MV-4-11 (cell line): ENCODE measurements at regions not wholly inside any gene's neighbourhood (a gene's known extent, or its start where the extent isn't known, plus 50 kb on each side); places are given as distances from the start of the nearest gene placed in this dataset.
"Not testable (repeated sequence)": the region's sequence is repeated elsewhere in the genome, so short reads cannot be mapped to it uniquely, and the experiment has no call there.

Experiments used
- DNase-seq: peaks from one replicate; lab custom pipeline; 2025; lab: John Stamatoyannopoulos, UW

GRCh38 chrX:14351611-14352303 lies 177.6 kb upstream of the GLRA2 start:
- peak; percentile 37 for DNase-seq

GRCh38 chrX:14347523-14347922 lies 181.8 kb upstream of the GLRA2 start:
- DNase-seq: no peak

- DNase-seq: no peak
Observed at GRCh38 chrX:14344172-14344940, 185.0 kb upstream of the GLRA2 start.

DNA sequence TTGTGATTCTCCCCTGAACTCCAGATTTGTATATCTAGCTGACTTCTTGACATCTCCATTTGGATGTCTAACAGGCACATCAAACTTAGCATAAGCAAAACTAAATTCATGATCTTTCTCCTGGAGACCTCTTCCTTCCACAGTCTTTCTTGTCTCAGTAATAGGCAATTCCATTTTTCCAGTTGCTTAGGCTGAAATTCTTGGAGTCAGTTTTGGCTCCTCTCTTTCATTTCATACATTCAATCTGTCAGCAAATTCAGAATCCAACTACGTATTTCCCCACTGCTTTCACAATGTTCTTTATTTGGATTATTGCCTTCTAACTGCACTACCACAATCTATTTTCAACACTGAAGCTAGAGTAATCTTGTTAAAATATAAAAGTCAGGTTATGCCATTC lies 219.9 kb upstream of the GLRA2 start:
- DNase-seq: no peak

GRCh38 chrX:14308976-14309375 lies 220.4 kb upstream of the GLRA2 start:
- DNase-seq: not testable (repeated sequence)

- no peak for DNase-seq
Observed at GRCh38 chrX:14303891-14304290, 225.4 kb upstream of the GLRA2 start.

DNA sequence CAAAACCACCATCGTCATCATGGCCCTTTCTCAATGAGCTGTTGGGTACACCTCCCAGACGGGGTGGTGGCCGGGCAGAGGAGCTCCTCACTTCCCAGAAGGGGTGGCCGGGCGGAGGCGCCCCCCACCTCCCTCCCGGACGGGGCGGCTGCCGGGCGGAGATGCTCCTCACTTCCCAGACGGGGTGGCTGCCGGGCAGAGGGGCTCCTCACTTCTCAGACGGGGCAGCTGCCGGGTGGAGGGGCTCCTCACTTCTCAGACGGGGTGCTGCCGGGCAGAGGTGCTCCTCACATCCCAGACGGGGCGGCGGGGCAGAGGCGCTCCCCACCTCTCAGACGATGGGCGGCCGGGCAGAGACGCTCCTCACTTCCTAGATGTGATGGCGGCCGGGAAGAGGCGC lies 226.8 kb upstream of the GLRA2 start:
- DNase-seq: not testable (repeated sequence)

DNA sequence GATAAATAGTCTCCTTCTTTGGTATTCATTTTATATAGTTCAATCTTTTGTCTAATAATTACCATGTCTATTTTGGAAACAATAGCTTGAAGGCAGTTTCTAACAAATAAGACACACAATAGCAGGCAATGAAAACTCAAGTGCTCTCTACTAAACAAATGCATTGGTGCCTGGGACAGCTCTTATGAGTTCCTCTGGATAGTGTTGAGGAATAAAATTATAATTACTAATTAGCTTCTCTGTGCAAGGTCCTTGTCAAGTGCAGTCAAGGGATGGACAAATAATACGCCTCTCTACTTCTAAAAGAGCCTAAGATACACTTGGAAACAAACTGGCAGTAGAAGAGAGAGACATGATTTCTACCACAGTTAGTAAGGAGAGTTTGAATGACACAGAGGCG lies 229.0 kb upstream of the GLRA2 start:
- DNase-seq: no peak

GRCh38 chrX:14295426-14295825 lies 233.9 kb upstream of the GLRA2 start:
- DNase-seq: no peak

- DNase-seq: no peak
Observed at GRCh38 chrX:14291666-14292500, 237.5 kb upstream of the GLRA2 start.

- no peak for DNase-seq
Observed at GRCh38 chrX:14290335-14290734, 239.0 kb upstream of the GLRA2 start.

DNA sequence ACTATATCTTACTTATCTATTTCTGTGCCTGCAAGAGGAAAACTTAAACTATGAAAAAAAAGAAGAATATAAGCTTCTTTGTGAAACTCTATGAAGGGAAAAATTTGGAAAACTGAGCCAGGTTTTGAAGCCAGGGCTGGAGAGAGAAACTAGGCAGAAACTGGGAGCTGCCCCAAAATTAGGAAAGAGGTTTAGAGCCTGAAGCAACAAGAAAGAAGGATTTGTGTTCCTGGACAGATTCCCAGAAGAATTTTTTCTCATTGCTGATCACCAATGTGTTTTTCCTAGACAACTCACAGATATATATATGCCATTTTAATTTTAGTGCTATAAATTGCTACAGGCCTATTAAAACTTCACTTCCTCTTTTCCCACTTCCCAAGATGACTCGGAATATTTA lies 245.0 kb upstream of the GEMIN8 start:
- no peak for DNase-seq

DNA sequence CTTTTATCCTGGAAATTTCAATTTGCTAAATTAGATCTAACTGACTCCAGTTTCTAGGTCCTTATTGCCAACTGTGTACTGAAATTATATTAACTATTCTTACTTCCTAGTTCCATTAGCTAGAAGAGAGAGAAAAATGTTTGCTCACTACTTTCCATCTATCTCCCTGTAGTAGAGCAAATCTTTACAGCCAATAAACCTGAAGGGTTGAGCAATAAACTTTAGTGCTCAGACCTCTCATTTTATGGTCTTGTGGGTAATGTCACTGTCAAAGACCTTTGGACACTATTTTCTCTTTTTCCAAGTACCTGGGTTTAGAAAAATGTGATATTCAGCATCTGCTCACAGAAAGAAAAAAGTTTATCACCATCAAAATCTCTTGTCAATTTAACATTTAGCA lies 237.5 kb upstream of the GEMIN8 start:
- no peak for DNase-seq

DNA sequence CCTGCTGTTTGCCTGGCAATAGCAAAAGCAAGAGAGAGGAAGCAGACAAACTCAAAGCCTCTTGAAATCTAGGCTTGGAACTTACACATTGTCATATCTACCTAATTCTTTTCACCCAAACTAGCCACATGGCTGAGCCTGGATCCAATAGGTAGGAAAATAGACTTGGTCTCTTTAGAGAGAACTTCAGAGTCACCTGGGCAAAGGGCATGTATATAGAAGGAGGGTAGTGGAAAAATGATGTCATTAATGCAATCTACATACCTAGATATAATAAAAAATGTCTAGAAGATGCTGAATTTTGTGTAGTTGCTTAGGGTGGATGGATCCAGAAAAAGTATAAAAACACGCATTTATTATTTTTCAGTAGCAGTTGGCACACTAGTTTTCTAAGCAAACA lies 237.0 kb upstream of the GEMIN8 start:
- DNase-seq: no peak

GRCh38 chrX:14243823-14244222 lies 214.1 kb upstream of the GEMIN8 start:
- DNase-seq: no peak

DNA sequence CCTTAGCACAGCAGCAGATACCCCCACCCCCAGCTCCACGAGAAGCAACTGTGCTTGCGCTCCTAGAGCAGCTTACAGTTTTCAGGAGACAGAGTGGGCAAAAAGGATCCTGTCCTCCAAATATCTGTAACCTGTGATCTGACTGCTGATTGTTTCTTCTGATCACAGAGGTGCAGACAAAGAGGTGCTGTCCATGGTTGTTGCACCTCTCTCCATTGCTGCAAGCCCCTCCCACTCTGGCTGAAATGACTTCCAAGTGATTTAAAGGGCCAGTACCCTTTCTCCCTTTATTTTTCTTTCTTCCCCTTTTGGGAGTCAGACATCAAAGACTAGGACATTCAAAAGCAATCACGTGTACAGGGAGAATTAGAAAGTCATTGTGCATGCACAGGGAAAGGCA lies 205.3 kb upstream of the GEMIN8 start:
- DNase-seq: no peak

- no peak for DNase-seq
Observed at GRCh38 chrX:14232688-14233087, 203.0 kb upstream of the GEMIN8 start.

- DNase-seq: no peak
Observed at GRCh38 chrX:14228611-14229010, 198.9 kb upstream of the GEMIN8 start.

DNA sequence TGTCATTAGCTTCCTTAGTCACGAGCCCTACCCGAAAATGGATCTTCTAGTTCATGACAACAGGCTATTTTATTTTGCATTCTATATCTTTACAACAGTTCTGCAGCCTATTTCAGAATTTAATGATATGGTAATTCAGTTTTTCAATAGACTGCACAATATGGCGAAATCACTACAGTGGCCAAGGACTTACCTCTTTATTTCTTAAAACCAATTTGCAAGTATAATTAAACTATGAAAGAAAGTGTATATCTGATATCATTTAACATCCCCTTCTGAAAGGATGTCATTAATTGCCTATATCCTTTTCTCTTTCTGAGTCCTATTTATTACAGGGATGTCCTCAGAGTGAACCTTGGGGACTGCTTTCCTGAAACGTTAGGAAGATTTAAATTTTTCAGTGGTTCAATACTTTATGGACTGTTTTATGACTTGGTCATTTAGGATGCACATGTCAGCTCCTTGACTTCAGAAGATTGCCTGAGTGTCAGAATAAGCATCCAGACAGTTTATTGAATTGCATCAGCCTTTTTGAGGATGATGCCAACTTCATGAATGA lies 190.8 kb upstream of the GEMIN8 start:
- no peak for DNase-seq

GRCh38 chrX:14209034-14209433 lies 179.3 kb upstream of the GEMIN8 start:
- DNase-seq: no peak

DNA sequence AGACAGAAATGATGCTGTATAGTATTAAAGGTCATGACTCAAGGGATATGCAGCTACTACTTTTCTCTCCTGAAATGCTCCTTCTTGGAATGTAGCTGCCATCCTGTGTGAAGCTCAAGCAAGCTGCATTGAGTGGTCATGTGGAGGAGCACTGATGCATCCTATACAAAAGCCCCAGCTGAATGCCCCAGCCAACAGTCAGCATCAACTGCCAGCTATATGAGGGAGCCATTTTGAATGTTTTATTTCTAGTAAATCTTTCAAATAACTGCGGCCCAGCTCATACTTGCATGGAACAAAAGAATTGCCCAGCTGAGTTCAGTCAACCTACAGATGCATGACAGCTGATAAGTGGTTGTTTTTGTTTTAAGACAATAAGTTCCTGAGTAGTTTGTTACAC lies 165.0 kb upstream of the GEMIN8 start:
- no peak for DNase-seq

DNA sequence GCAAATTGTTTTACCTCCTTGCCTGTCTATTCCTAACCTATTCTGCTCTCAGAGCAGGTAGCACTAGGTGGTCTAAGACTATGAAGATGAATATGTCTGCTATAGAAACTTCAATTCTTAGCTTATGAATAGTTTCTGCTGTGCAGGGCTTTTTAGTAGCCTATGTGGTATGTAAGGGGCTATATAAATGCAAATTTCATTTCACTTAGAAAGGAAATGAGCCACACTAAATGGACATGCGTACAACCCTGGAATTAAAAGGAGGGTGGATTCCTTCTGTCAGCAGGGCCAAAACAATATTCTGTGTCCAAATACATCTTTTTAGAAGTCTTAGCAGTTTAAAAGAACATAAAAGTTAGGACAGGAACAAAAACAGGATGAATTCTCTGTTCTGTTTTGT lies 163.9 kb upstream of the GEMIN8 start:
- DNase-seq: no peak

GRCh38 chrX:14173873-14174272 lies 144.2 kb upstream of the GEMIN8 start:
- DNase-seq: no peak
